HG02759 (cell line): ENCODE measurements at regions not wholly inside any gene's neighbourhood (a gene's known extent, or its start where the extent isn't known, plus 50 kb on each side); places are given as distances from the start of the nearest gene placed in this dataset.
A peak's percentile ranks its signal among the peaks of the same experiment; 100 is the strongest.
"Not testable (repeated sequence)": the region's sequence is repeated elsewhere in the genome, so short reads cannot be mapped to it uniquely, and the experiment has no call there.

Source experiments
- ATAC-seq: cut with Tn5 transposase; IDR thresholded peaks from one replicate; pipeline ENCODE4 v1.9.1; 2021; ENCODE audit warnings: mild to moderate bottlenecking, moderate library complexity; ENCODE audit not compliant: unreplicated experiment

DNA sequence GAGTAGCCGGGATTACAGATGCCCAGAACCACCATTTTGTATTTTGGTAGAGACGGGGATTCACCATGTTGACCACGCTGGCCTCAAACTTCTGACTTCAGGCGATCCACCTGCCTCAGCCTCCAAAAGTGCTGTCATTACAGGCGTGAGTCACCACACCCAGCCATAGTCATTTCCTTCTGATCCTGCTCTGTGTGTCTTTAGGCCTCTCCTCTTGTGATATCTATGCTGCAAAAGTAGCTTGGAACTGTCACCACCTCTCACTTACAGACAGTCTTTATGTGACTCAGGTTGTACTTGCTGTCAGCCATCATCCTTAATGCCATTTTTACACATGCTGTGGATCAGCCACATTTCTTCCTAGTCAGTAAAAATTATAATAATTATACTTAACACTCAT, 286.3 kb downstream of the CDY2B start:
- not testable (repeated sequence) for ATAC-seq

DNA sequence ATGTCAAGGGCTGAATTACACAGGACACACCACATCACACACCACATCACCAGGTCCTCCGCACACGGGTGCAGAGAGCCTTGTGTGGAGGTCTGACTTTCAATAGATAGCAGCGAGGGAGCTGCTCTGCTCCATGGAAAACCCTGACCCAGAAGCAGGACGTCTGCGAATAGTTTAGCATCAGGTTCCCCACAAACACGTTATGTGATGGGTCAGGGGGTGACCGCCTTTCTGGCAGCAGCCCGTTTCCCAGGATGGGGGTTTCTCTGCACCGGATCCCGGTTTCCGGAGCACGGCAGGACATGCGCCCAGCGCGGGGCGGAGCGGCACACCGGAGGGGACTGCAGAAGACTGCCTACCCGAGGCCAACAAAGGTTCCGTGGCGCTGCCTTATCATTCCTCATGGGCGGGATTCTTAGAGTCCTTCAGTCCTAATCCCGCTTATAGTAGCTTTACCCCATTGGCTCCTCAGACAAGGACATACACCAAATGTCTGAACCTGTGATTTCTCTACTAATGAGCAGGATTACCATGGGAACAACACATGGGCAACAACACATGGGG, 300.0 kb downstream of the CDY2B start:
- ATAC-seq: peak; percentile 9

DNA sequence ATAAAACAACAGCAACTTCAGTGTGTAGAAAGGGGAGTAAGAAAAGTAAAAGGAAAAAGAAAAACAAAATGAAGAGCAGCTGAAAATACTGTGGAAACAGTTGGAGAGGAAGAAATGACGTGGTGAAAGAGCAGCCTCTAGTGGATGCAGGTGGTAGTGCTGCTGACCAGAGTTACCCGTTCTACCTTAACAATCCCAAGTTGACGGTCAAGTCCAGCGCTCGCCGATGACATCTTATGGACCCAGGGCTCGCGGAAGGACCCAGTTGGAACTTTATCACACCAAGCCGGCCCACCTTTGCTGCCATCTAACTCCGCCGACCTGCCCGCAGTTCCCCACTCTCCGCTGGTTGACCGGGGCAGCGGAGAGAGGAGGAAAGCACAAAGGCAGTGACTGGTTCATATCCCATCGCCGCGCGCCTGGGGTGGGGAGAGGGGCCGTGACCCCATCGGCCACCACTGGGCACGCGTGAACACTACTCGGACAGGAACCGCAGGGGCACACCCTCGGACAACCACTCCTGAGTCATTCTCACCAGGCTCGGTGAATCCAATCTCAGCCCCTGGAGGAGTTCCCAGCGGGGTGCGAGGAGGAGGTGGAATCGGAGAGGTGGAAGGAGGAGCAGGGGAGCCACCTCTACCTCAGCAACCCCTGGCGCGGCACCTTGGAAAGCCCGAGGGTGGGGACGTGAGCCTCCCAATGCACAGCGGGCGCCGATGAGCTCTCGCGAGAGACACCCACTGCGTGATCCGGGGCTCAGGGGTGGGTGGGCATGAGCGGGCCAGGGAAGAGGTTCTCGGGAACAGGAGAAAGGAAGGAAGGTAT, 300.7 kb downstream of the CDY2B start:
- ATAC-seq: peak; percentile 85

DNA sequence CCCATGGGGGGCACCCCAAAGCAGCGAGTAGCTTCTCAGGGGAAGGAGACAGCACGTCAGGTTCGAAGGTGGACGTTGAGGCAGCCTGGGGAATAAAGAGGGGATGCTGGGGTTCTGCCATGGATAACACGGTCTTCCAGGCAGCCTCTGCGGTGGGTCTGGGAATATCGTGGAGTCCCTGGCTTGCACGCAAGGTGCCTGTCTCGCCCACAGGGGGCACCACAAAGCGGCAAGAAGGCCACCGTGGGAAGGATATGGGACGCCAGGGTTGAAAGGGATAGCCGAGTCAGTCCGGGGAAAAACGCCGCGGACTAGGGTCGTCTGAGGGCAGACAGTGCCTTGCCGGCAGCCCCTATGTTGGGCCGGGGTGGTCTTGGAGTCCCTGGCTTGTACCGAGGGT, 316.9 kb downstream of the CDY2B start:
- not testable (repeated sequence) for ATAC-seq
